Activated CD4-positive, alpha-beta T cell treated with anti-CD3 and anti-CD28 coated beads, Interleukin-10, Interleukin-2, amounts not matched to agents 100 ng/mL and 50 ng/mL, durations not matched to agents 16 hours and 8 hours (primary cell): ENCODE measurements at regions not wholly inside any gene's neighbourhood (a gene's known extent, or its start where the extent isn't known, plus 50 kb on each side); places are given as distances from the start of the nearest gene placed in this dataset.
"Not testable (repeated sequence)": the region's sequence is repeated elsewhere in the genome, so short reads cannot be mapped to it uniquely, and the experiment has no call there.

ENCODE experiments used
- DNase-seq: peaks from one replicate; pipeline ENCODE4 v3.0.0-alpha.2; 2020

- no peak for DNase-seq
These were observed 803.0 kb upstream of the MGAT4C start for GRCh38 chr12:87059231-87059630.

GRCh38 chr12:87054226-87054625, 798.0 kb upstream of the MGAT4C start:
- DNase-seq: no peak

GRCh38 chr12:87051621-87052020, 795.4 kb upstream of the MGAT4C start:
- no peak for DNase-seq

GRCh38 chr12:87047691-87048090, 791.5 kb upstream of the MGAT4C start:
- DNase-seq: no peak

GRCh38 chr12:87039536-87039935, 783.3 kb upstream of the MGAT4C start:
- DNase-seq: no peak

- no peak for DNase-seq
These were observed 781.9 kb upstream of the MGAT4C start for GRCh38 chr12:87038098-87038497.

- no peak for DNase-seq
These were observed 769.8 kb upstream of the MGAT4C start for GRCh38 chr12:87025976-87026375.

- DNase-seq: no peak
These were observed 765.2 kb upstream of the MGAT4C start for GRCh38 chr12:87021400-87021799.

- DNase-seq: no peak
These were observed 763.9 kb upstream of the MGAT4C start for GRCh38 chr12:87020071-87020470.

GRCh38 chr12:87015352-87015751, 759.2 kb upstream of the MGAT4C start:
- DNase-seq: no peak

- no peak for DNase-seq
These were observed 752.7 kb upstream of the MGAT4C start for GRCh38 chr12:87008785-87009384.

GRCh38 chr12:87001102-87001501, 744.9 kb upstream of the MGAT4C start:
- no peak for DNase-seq

GRCh38 chr12:86985298-86985697, 729.1 kb upstream of the MGAT4C start:
- DNase-seq: no peak

GRCh38 chr12:86970595-86970994, 714.4 kb upstream of the MGAT4C start:
- DNase-seq: not testable (repeated sequence)

GRCh38 chr12:86959766-86960458, 703.7 kb upstream of the MGAT4C start:
- no peak for DNase-seq

GRCh38 chr12:86950444-86950843, 694.3 kb upstream of the MGAT4C start:
- no peak for DNase-seq

GRCh38 chr12:86950043-86950442, 693.9 kb upstream of the MGAT4C start:
- no peak for DNase-seq

- no peak for DNase-seq
These were observed 692.7 kb upstream of the MGAT4C start for GRCh38 chr12:86948851-86949250.

- DNase-seq: no peak
These were observed 689.5 kb upstream of the MGAT4C start for GRCh38 chr12:86945685-86946196.

GRCh38 chr12:86944197-86944819, 688.1 kb upstream of the MGAT4C start:
- not testable (repeated sequence) for DNase-seq

GRCh38 chr12:86931714-86932113, 675.5 kb upstream of the MGAT4C start:
- no peak for DNase-seq

- DNase-seq: no peak
These were observed 673.8 kb upstream of the MGAT4C start for GRCh38 chr12:86929962-86930361.

GRCh38 chr12:86917121-86917520, 660.9 kb upstream of the MGAT4C start:
- no peak for DNase-seq

- DNase-seq: no peak
These were observed 658.5 kb upstream of the MGAT4C start for GRCh38 chr12:86914721-86915120.
